ENCODE measurements at regions not wholly inside any gene's neighbourhood (a gene's known extent, or its start where the extent isn't known, plus 50 kb on each side); places are given as distances from the start of the nearest gene placed in this dataset.

GRCh38 chr5:103866169-103866568 lies 303.6 kb upstream of the NUDT12 start:
- Histone ChIP-seq H3K27ac (ENCODE audit: control insufficient read depth, insufficient read depth, low read length) (no peak overlapping the region), H2AFZ (ENCODE audit: control insufficient read depth, low read length) (no peak overlapping the region), H3K79me2 (ENCODE audit: control insufficient read depth, insufficient read depth, low read length) (no peaks in the 10 kb centered on the region), H3K9me1 (ENCODE audit: control insufficient read depth, extremely low read depth, insufficient read depth, low read length) (no peaks in the 10 kb centered on the region), H3K4me1 (ENCODE audit: control insufficient read depth, extremely low read depth, insufficient read depth, low read length) (peaks cover 3% of the 10 kb centered on the region), H3K9me3 (ENCODE audit: control insufficient read depth, low read depth, low read length) (no peaks in the 10 kb centered on the region), H3K27me3 (ENCODE audit: control insufficient read depth, extremely low read depth, insufficient read depth, low read length) (no peaks in the 10 kb centered on the region), H3K4me3 (ENCODE audit: control insufficient read depth in 2 of 3, extremely low read depth in 1 of 3, insufficient read depth in 2 of 3, low read depth in 1 of 3, low read length in 3 of 3) (no peak overlapping the region), H3K9ac (ENCODE audit: control insufficient read depth, extremely low read depth, insufficient read depth, low read length) (no peak overlapping the region), H4K20me1 (ENCODE audit: control insufficient read depth, extremely low read depth, insufficient read depth, low read length) (no peaks in the 10 kb centered on the region), H3K36me3 (ENCODE audit: control insufficient read depth in 2 of 2, extremely low read depth in 1 of 2, insufficient read depth in 2 of 2, low read length in 2 of 2) (no peaks in the 10 kb centered on the region), H3K4me2 (ENCODE audit: control insufficient read depth, extremely low read depth, insufficient read depth, low read depth, low read length) (no peak overlapping the region)
- dilution Hi-C loops (cut with MboI; ENCODE audit: extremely low pct_ligation_motif_present, low sequenced_read_pairs) = no loop called here
- no peak for FAIRE-seq
- TF ChIP-seq CTCF (optimal IDR thresholded peaks at IDR 0.05 in 1 of 3, IDR thresholded peaks at IDR 0.05 in 1 of 3, conservative IDR thresholded peaks at IDR 0.05 in 1 of 3; ENCODE audit: extremely low read depth in 1 of 3, insufficient read depth in 2 of 3, low read length in 3 of 3) (no peak), EZH2 (IDR thresholded peaks at IDR 0.05; ENCODE audit: low read length) (no peak)
- no peak for DNase-seq (ENCODE audit: low read depth, low spot score)

- no peaks in the 10 kb centered on the region for H3K9me3 ChIP-seq (ENCODE audit: control insufficient read depth, low read depth, low read length)
- H2AFZ ChIP-seq (ENCODE audit: control insufficient read depth, low read length) = no peak overlapping the region
- FAIRE-seq = no peak
- H3K9ac ChIP-seq (ENCODE audit: control insufficient read depth, extremely low read depth, insufficient read depth, low read length) = no peak overlapping the region
- no peaks in the 10 kb centered on the region for H3K27me3 ChIP-seq (ENCODE audit: control insufficient read depth, extremely low read depth, insufficient read depth, low read length)
- no peaks in the 10 kb centered on the region for H3K79me2 ChIP-seq (ENCODE audit: control insufficient read depth, insufficient read depth, low read length)
- no peak overlapping the region for H3K4me3 ChIP-seq (ENCODE audit: control insufficient read depth in 2 of 3, extremely low read depth in 1 of 3, insufficient read depth in 2 of 3, low read depth in 1 of 3, low read length in 3 of 3)
- H3K4me2 ChIP-seq (ENCODE audit: control insufficient read depth, extremely low read depth, insufficient read depth, low read depth, low read length) = no peak overlapping the region
- no peak for DNase-seq (ENCODE audit: low read depth, low spot score)
- no peak for TF ChIP-seq EZH2 (IDR thresholded peaks at IDR 0.05; ENCODE audit: low read length)
- no peak for TF ChIP-seq CTCF (optimal IDR thresholded peaks at IDR 0.05 in 1 of 3, IDR thresholded peaks at IDR 0.05 in 1 of 3, conservative IDR thresholded peaks at IDR 0.05 in 1 of 3; ENCODE audit: extremely low read depth in 1 of 3, insufficient read depth in 2 of 3, low read length in 3 of 3)
- no peaks in the 10 kb centered on the region for H3K9me1 ChIP-seq (ENCODE audit: control insufficient read depth, extremely low read depth, insufficient read depth, low read length)
- no peaks in the 10 kb centered on the region for H3K36me3 ChIP-seq (ENCODE audit: control insufficient read depth in 2 of 2, extremely low read depth in 1 of 2, insufficient read depth in 2 of 2, low read length in 2 of 2)
- H3K27ac ChIP-seq (ENCODE audit: control insufficient read depth, insufficient read depth, low read length) = no peak overlapping the region
- H3K4me1 ChIP-seq (ENCODE audit: control insufficient read depth, extremely low read depth, insufficient read depth, low read length) = no peaks in the 10 kb centered on the region
- dilution Hi-C loops (cut with MboI; ENCODE audit: extremely low pct_ligation_motif_present, low sequenced_read_pairs) = no loop called here
- no peaks in the 10 kb centered on the region for H4K20me1 ChIP-seq (ENCODE audit: control insufficient read depth, extremely low read depth, insufficient read depth, low read length)
These were observed 299.8 kb upstream of the NUDT12 start for GRCh38 chr5:103862398-103862797.
